ENCODE measurements at regions not wholly inside any gene's neighbourhood (a gene's known extent, or its start where the extent isn't known, plus 50 kb on each side); places are given as distances from the start of the nearest gene placed in this dataset.
"Not testable (repeated sequence)": the region's sequence is repeated elsewhere in the genome, so short reads cannot be mapped to it uniquely, and the experiment has no call there.

- no peak for TF ChIP-seq CTCF (IDR thresholded peaks at IDR 0.05; ENCODE audit: low read depth, low read length, missing control alignments)
- no peak overlapping the region for H3K4me3 ChIP-seq (ENCODE audit: low read depth, low read length)
- DNase-seq (ENCODE audit: low read depth): no peak
Measured at GRCh38 chr4:186846426-186846825, 122.8 kb upstream of the FAT1 start.

- not testable (repeated sequence) for DNase-seq (ENCODE audit: low read depth); H3K4me3 ChIP-seq (ENCODE audit: low read depth, low read length)
Measured at GRCh38 chr4:186847429-186848131, 123.9 kb upstream of the FAT1 start.

- no peak for DNase-seq (ENCODE audit: low read depth)
- TF ChIP-seq CTCF (IDR thresholded peaks at IDR 0.05; ENCODE audit: low read depth, low read length, missing control alignments): no peak
- H3K4me3 ChIP-seq (ENCODE audit: low read depth, low read length): no peak overlapping the region
Measured at GRCh38 chr4:186848437-186848836, 124.8 kb upstream of the FAT1 start.

GRCh38 chr4:186851291-186852072 lies 127.8 kb upstream of the FAT1 start:
- no peak for TF ChIP-seq CTCF (IDR thresholded peaks at IDR 0.05; ENCODE audit: low read depth, low read length, missing control alignments)
- DNase-seq (ENCODE audit: low read depth): no peak
- H3K4me3 ChIP-seq (ENCODE audit: low read depth, low read length): no peak overlapping the region

GRCh38 chr4:186852073-186852420 lies 128.4 kb upstream of the FAT1 start:
- DNase-seq (ENCODE audit: low read depth): no peak
- H3K4me3 ChIP-seq (ENCODE audit: low read depth, low read length): no peak overlapping the region
- no peak for TF ChIP-seq CTCF (IDR thresholded peaks at IDR 0.05; ENCODE audit: low read depth, low read length, missing control alignments)

GRCh38 chr4:186852964-186853391 lies 129.3 kb upstream of the FAT1 start:
- no peak for TF ChIP-seq CTCF (IDR thresholded peaks at IDR 0.05; ENCODE audit: low read depth, low read length, missing control alignments)
- no peak overlapping the region for H3K4me3 ChIP-seq (ENCODE audit: low read depth, low read length)
- no peak for DNase-seq (ENCODE audit: low read depth)

GRCh38 chr4:186854256-186854655 lies 130.6 kb upstream of the FAT1 start:
- no peak for TF ChIP-seq CTCF (IDR thresholded peaks at IDR 0.05; ENCODE audit: low read depth, low read length, missing control alignments)
- H3K4me3 ChIP-seq (ENCODE audit: low read depth, low read length): no peak overlapping the region
- no peak for DNase-seq (ENCODE audit: low read depth)
